T47D (cell line): ENCODE measurements at regions not wholly inside any gene's neighbourhood (a gene's known extent, or its start where the extent isn't known, plus 50 kb on each side); places are given as distances from the start of the nearest gene placed in this dataset.

Source experiments
- DNase-seq, 2 experiments: peaks; one replicate each; pipeline versions ENCODE4 v3.0.0 to v3.0.0-alpha.2; 2011 to 2012; ENCODE audit warnings: low read depth in 1 of 2, low spot score in 1 of 2
- JUND ChIP-seq: IDR thresholded peaks from 2 replicates; pipeline ENCODE4 v1.6.1; 2012; ENCODE audit warnings: low read depth
- in situ Hi-C: cut with HindIII; loops from 2 replicates; pipeline ENCODE4 v1.10.0; 2016; ENCODE audit warnings: low sequenced_read_pairs, low pct_unique_long_range_greater_than_20kb

GRCh38 chr19:34838248-34838647 is 65.2 kb upstream of the ZNF599 start:
- DNase-seq, result peak; percentile 31 to 46
- in situ Hi-C loops, result no loop called here
- TF ChIP-seq JUND, result no peak

GRCh38 chr19:34837262-34837661 is 64.2 kb upstream of the ZNF599 start:
- no peak for TF ChIP-seq JUND
- in situ Hi-C loops, result no loop called here
- DNase-seq, result no peak

- in situ Hi-C loops, result no loop called here
- TF ChIP-seq JUND, result no peak
- no peak for DNase-seq
These were observed 62.8 kb upstream of the ZNF599 start for GRCh38 chr19:34835631-34836351.

- DNase-seq, result no peak
- TF ChIP-seq JUND, result no peak
- in situ Hi-C loops, result no loop called here
These were observed 61.6 kb upstream of the ZNF599 start for GRCh38 chr19:34834472-34835061.

- in situ Hi-C loops, result no loop called here
- DNase-seq, result no peak
- no peak for TF ChIP-seq JUND
These were observed 59.6 kb upstream of the ZNF599 start for GRCh38 chr19:34832581-34833112.

GRCh38 chr19:34831714-34832113 is 58.7 kb upstream of the ZNF599 start:
- in situ Hi-C loops, result no loop called here
- TF ChIP-seq JUND, result no peak
- no peak for DNase-seq

GRCh38 chr19:34828156-34828555 is 55.1 kb upstream of the ZNF599 start:
- no peak for DNase-seq
- no peak for TF ChIP-seq JUND
- in situ Hi-C loops, result no loop called here

GRCh38 chr19:34825212-34825611 is 52.2 kb upstream of the ZNF599 start:
- TF ChIP-seq JUND, result no peak
- in situ Hi-C loops, result no loop called here
- no peak for DNase-seq

- DNase-seq, result no peak
- in situ Hi-C loops, result no loop called here
- no peak for TF ChIP-seq JUND
These were observed 51.7 kb upstream of the ZNF599 start for GRCh38 chr19:34824686-34825085.
